AG04450 (cell line): ENCODE measurements at regions not wholly inside any gene's neighbourhood (a gene's known extent, or its start where the extent isn't known, plus 50 kb on each side); places are given as distances from the start of the nearest gene placed in this dataset.

ENCODE experiments used
- CTCF ChIA-PET: fragments of 300-600, 350-600 bp; formaldehyde crosslinking; extraction: SDS; loops from one replicate; lab custom pipeline; 2022; ENCODE audit warnings: antibody characterized with exemption, inconsistent platforms; lab: Charles Lee
- POLR2A ChIA-PET: fragments of 350-600 bp; formaldehyde crosslinking; extraction: SDS; loops from one replicate; lab custom pipeline; 2021; ENCODE audit warnings: antibody characterized with exemption, inconsistent platforms; lab: Yijun Ruan, JAX
- DNase-seq: peaks from one replicate; pipeline ENCODE4 v3.0.0-alpha.2; 2011; ENCODE audit warnings: low read depth, low spot score
- H3K27ac ChIP-seq: one replicate; pipeline ENCODE4 v1.5.1; 2012; ENCODE audit warnings: low read depth, low read length, control low read depth
- H3K27me3 ChIP-seq: one replicate; pipeline ENCODE4 v1.6.0; 2012; ENCODE audit warnings: low read length; ENCODE audit not compliant: control insufficient read depth, insufficient read depth
- H3K4me3 ChIP-seq: 2 replicates; pipeline ENCODE4 v1.5.1; 2011; ENCODE audit warnings: mild to moderate bottlenecking, low read depth, low read length, control low read depth
- H3K9me3 ChIP-seq: 2 replicates; pipeline ENCODE4 v1.5.1; 2012; ENCODE audit warnings: low read length; ENCODE audit not compliant: control insufficient read depth, insufficient read depth
- CTCF ChIP-seq: IDR thresholded peaks from 2 replicates; pipeline ENCODE4 v1.5.1; 2011; ENCODE audit warnings: low read depth, low read length, control low read depth, inconsistent platforms

GRCh38 chr5:117645400-117645799 is 1070.8 kb upstream of the SEMA6A start:
- Histone ChIP-seq H3K4me3 (no peak overlapping the region), H3K9me3 (no peaks in the 10 kb centered on the region), H3K27me3 (no peaks in the 10 kb centered on the region), H3K27ac (no peak overlapping the region)
- DNase-seq: no peak
- no peak for TF ChIP-seq CTCF
- ChIA-PET CTCF (no interaction called here), POLR2A (no interaction called here)

DNA sequence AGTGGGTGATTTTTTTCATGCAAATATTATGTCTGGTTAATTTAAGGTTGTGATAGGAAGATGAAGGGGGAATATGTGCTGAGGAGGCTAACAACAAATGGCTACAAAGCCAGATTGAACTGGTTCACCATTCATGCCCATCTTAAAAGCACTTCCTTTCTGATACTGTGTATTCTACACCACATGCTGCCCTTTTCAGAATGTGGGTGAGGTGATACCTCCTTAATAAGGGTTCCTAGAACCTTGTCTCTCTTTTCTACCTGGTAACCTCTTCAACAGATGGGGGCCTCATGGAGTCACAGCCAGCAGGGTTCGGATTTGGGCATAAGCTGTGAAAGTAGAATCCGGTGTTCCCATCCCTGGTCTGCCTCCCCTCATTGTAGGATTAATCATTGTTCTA is 1064.0 kb upstream of the SEMA6A start:
- H3K4me3 ChIP-seq: no peak overlapping the region
- CTCF ChIA-PET: no interaction called here
- TF ChIP-seq CTCF: no peak
- no peak for DNase-seq
- no peaks in the 10 kb centered on the region for H3K27me3 ChIP-seq
- POLR2A ChIA-PET: no interaction called here
- no peak overlapping the region for H3K27ac ChIP-seq
- no peaks in the 10 kb centered on the region; the same call in 1 of the 2 replicates for H3K9me3 ChIP-seq

DNA sequence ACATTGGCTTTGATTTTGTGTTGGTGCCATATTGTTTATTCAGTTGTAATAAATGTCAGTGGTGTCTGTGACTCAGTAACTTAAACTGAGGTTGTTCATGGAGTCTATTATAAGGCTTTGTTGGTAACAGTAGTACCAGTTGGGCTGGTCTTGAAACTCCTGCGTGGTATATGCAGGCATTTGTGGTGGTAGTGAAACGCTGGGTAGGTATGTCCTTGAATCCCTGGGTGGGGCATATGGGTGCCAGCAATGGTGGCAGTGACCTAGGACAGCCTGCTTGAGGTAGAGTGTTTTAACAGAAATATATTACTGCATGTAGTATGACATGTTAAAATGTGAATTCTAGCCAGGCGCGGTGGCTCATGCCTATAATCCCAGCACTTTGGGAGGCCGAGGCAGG is 1058.5 kb upstream of the SEMA6A start:
- DNase-seq: no peak
- no peak overlapping the region for H3K4me3 ChIP-seq
- POLR2A ChIA-PET: no interaction called here

DNA sequence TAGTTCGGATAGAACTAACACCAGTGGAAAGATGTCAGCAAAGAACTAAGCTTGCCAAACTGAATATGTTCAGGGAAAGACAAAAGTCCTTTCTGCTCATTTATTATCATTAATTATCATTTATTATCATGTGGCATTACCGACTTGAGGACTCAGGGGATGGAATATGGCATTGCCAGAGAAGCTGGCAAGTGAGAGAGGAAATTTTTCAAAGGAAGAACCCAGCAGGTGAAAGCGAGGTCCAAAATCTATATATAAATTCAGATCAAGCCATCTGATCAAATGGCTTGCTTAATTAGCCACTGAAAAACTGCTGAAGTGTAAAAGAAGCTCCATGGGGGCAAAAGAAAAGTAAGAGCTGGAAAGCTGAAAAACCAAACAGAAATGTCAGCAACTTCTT is 1049.6 kb upstream of the SEMA6A start:
- Histone ChIP-seq H3K27me3 (no peaks in the 10 kb centered on the region), H3K4me3 (no peak overlapping the region), H3K9me3 (peaks cover 3% of the 10 kb centered on the region), H3K27ac (no peak overlapping the region)
- ChIA-PET POLR2A (no interaction called here), CTCF (no interaction called here)
- no peak for DNase-seq
- TF ChIP-seq CTCF: no peak

More for the DNA sequence above, 1058.5 kb upstream of the SEMA6A start:
- Histone ChIP-seq H3K27ac (no peak overlapping the region), H3K9me3 (peaks cover 2% of the 10 kb centered on the region; the same call in 1 of the 2 replicates), H3K27me3 (no peaks in the 10 kb centered on the region)
- TF ChIP-seq CTCF: no peak
- CTCF ChIA-PET: no interaction called here

- peaks cover 3% of the 10 kb centered on the region for H3K9me3 ChIP-seq
- no peak for TF ChIP-seq CTCF
- CTCF ChIA-PET: no interaction called here
- no peak overlapping the region for H3K4me3 ChIP-seq
- H3K27me3 ChIP-seq: no peaks in the 10 kb centered on the region
- no peak for DNase-seq
- POLR2A ChIA-PET: no interaction called here
- no peak overlapping the region for H3K27ac ChIP-seq
These were observed 1048.6 kb upstream of the SEMA6A start for GRCh38 chr5:117623042-117623805.
